Keratinocyte (primary cell): ENCODE measurements at regions not wholly inside any gene's neighbourhood (a gene's known extent, or its start where the extent isn't known, plus 50 kb on each side); places are given as distances from the start of the nearest gene placed in this dataset.

Experiments
- CTCF ChIP-seq, 3 experiments: IDR thresholded peaks in 1 of 3; conservative IDR thresholded peaks in 1 of 3; optimal IDR thresholded peaks in 1 of 3; 2 replicates in 2 of 3; 3 replicates in 1 of 3; pipeline versions ENCODE3 to v1.5.1; 2011; ENCODE audit warnings: low read length in 3 of 3, mild to moderate bottlenecking in 3 of 3, moderate library complexity in 2 of 3, control low read depth in 1 of 3, inconsistent platforms in 1 of 3; ENCODE audit not compliant: insufficient read depth in 2 of 3; ENCODE audit errors: extremely low read depth in 1 of 3
- EZH2 ChIP-seq: IDR thresholded peaks from one replicate; pipeline ENCODE4 v1.6.1; 2012; ENCODE audit warnings: inconsistent platforms, mild to moderate bottlenecking, low read length, moderate library complexity

DNA sequence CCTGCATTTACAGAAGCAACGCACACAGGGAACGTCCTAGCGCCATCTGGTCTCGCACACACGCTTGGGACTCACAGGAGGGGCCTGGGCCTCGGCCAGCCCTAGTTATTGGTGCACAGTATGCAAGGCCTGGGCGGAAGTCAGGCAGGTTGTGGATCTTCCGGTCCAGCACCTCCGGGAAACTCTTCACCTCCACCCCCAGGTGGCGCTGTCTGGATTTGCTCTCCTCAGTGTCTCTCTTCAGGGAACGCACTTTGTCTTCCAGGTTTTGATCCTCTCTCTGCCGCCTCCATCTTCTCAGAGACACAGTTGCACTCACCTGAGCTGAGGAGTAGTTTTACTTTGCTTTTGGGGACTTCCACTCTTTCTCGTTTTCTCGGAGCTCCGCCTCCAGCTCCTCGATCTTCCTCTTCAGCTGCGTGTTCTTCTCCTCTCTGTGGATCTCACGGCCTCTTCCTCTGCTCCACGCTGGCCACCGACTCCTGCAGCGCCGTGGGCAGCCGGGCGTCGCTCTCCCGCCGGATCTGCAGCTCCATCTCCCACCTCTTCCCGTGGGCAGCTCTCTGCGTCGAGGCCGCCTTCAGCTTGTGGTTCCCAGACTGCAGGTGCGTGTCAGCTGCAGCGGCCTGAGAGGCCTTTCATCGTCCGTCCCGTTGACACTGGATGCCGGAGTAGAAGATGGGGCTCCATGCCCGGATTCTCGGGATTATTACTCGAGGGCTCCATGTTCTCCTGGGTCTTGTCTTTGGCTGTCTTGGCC is 933.8 kb downstream of the TMEM121 start:
- no peak for TF ChIP-seq CTCF (optimal IDR thresholded peaks at IDR 0.05 in 1 of 3, IDR thresholded peaks at IDR 0.05 in 1 of 3, conservative IDR thresholded peaks at IDR 0.05 in 1 of 3; ENCODE audit: extremely low read depth in 1 of 3, insufficient read depth in 2 of 3, low read length in 3 of 3)
- no peak for TF ChIP-seq EZH2
